HS-27A (cell line): ENCODE measurements at regions not wholly inside any gene's neighbourhood (a gene's known extent, or its start where the extent isn't known, plus 50 kb on each side); places are given as distances from the start of the nearest gene placed in this dataset.
A peak's percentile ranks its signal among the peaks of the same experiment; 100 is the strongest.
"Not testable (repeated sequence)": the region's sequence is repeated elsewhere in the genome, so short reads cannot be mapped to it uniquely, and the experiment has no call there.

Source experiments
- DNase-seq: peaks from one replicate; pipeline ENCODE4 v3.0.0-alpha.2; 2012; ENCODE audit warnings: low read depth, missing footprints

GRCh38 chr12:124381456-124382296 is 86.8 kb downstream of the RFLNA start:
- no peak for DNase-seq

GRCh38 chr12:124380796-124381455 is 86.0 kb downstream of the RFLNA start:
- no peak for DNase-seq

- DNase-seq: peak; percentile 77
Observed at GRCh38 chr12:124379938-124380754, 85.3 kb downstream of the RFLNA start.

- no peak for DNase-seq
Observed at GRCh38 chr12:124379379-124379937, 84.6 kb downstream of the RFLNA start.

- DNase-seq: no peak
Observed at GRCh38 chr12:124378926-124379325, 84.0 kb downstream of the RFLNA start.

GRCh38 chr12:124377981-124378509 is 83.2 kb downstream of the RFLNA start:
- no peak for DNase-seq

GRCh38 chr12:124376435-124376834 is 81.5 kb downstream of the RFLNA start:
- DNase-seq: no peak

GRCh38 chr12:124375789-124376175 is 80.9 kb downstream of the RFLNA start:
- no peak for DNase-seq

GRCh38 chr12:124375141-124375788 is 80.4 kb downstream of the RFLNA start:
- no peak for DNase-seq

GRCh38 chr12:124374567-124374966 is 79.7 kb downstream of the RFLNA start:
- no peak for DNase-seq

GRCh38 chr12:124374147-124374546 is 79.3 kb downstream of the RFLNA start:
- DNase-seq: no peak

GRCh38 chr12:124373701-124374100 is 78.8 kb downstream of the RFLNA start:
- DNase-seq: not testable (repeated sequence)

- no peak for DNase-seq
Observed at GRCh38 chr12:124372831-124373230, 77.9 kb downstream of the RFLNA start.

GRCh38 chr12:124371970-124372555 is 77.2 kb downstream of the RFLNA start:
- no peak for DNase-seq

- DNase-seq: no peak
Observed at GRCh38 chr12:124371366-124371765, 76.5 kb downstream of the RFLNA start.

- no peak for DNase-seq
Observed at GRCh38 chr12:124370851-124371250, 76.0 kb downstream of the RFLNA start.

GRCh38 chr12:124370384-124370783 is 75.5 kb downstream of the RFLNA start:
- no peak for DNase-seq

GRCh38 chr12:124369827-124370378 is 75.0 kb downstream of the RFLNA start:
- no peak for DNase-seq

- peak; percentile 79 for DNase-seq
Observed at GRCh38 chr12:124369055-124369826, 74.3 kb downstream of the RFLNA start.
